ENCODE measurements at regions not wholly inside any gene's neighbourhood (a gene's known extent, or its start where the extent isn't known, plus 50 kb on each side); places are given as distances from the start of the nearest gene placed in this dataset.
"Not testable (repeated sequence)": the region's sequence is repeated elsewhere in the genome, so short reads cannot be mapped to it uniquely, and the experiment has no call there.

DNA sequence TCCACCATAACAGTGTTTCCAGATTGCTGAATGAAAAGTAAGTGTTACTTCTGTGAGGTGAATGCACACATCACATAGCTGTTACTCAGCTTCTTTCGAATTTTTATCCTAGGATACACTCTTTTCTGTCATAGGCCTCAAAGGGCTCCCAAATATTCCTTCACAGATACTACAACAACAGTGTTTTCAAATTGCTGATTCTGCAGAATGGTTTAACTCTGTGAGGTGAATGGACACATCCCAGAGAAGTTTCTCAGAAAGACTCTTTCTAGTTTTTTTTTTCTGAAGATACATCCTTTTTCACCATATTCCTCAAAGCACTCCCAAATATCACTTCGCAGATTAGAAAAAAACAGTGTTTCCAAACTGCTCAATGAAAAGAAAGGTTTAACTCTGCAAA is 221.1 kb downstream of the OR4A5 start:
- peaks cover 32% of the 10 kb centered on the region for H3K9me3 Mint-ChIP-seq
- TF ChIP-seq, protein P1, sequence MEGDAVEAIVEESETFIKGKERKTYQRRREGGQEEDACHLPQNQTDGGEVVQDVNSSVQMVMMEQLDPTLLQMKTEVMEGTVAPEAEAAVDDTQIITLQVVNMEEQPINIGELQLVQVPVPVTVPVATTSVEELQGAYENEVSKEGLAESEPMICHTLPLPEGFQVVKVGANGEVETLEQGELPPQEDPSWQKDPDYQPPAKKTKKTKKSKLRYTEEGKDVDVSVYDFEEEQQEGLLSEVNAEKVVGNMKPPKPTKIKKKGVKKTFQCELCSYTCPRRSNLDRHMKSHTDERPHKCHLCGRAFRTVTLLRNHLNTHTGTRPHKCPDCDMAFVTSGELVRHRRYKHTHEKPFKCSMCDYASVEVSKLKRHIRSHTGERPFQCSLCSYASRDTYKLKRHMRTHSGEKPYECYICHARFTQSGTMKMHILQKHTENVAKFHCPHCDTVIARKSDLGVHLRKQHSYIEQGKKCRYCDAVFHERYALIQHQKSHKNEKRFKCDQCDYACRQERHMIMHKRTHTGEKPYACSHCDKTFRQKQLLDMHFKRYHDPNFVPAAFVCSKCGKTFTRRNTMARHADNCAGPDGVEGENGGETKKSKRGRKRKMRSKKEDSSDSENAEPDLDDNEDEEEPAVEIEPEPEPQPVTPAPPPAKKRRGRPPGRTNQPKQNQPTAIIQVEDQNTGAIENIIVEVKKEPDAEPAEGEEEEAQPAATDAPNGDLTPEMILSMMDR (IDR thresholded peaks at IDR 0.05; ENCODE audit: unreplicated experiment in 3 of 3) = no peak
- H3K27me3 Mint-ChIP-seq (ENCODE audit: low read depth) = no peaks in the 10 kb centered on the region
- no peaks in the 10 kb centered on the region for H3K36me3 Mint-ChIP-seq (ENCODE audit: low read depth)
- no peaks in the 10 kb centered on the region for H3K4me1 Mint-ChIP-seq
- no peak overlapping the region for H3K27ac Mint-ChIP-seq
- H3K4me3 Mint-ChIP-seq = no peak overlapping the region

DNA sequence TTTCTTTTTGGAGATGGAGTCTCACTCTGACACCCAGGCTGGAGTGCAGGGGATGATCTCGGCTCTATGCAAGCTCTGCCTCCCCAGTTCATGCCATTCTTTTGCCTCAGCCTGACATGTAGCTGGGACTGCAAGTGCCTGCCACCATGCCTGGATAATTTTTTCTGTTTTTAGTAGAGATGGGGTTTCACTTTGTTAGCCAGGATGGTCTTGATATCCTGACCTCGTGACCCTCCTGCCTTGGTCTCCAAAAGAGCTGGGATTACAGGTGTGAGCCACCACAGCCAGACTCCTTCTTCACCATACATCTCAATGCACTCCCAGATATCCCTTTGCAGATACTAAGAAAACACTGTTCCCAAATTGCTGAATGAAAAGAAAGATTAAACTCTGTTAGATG is 224.3 kb downstream of the OR4A5 start:
- H3K27me3 Mint-ChIP-seq (ENCODE audit: low read depth) = no peaks in the 10 kb centered on the region
- no peaks in the 10 kb centered on the region for H3K36me3 Mint-ChIP-seq (ENCODE audit: low read depth)
- TF ChIP-seq, protein P1 (IDR thresholded peaks at IDR 0.05; ENCODE audit: unreplicated experiment in 3 of 3) = no peak

DNA sequence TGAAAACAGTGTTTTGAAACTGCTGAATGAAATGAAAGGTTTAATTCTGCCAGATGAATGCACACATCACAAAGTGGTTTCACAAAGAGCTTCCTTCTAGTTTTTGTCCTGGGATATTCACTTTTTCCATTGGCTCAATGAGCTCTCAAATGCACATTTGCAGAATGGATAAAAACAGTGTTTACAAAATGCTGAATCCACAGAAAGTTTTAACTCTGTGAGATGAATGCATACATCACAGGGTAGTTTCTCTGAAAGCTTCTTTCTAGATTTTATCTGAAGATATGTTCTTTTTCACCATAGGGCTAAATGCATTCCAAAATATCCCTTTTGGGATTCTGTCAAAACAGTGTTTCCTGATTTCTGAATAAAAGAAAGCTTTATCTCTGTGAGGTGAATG is 237.6 kb downstream of the OR4A5 start:
- Mint-ChIP-seq H3K4me1 (no peaks in the 10 kb centered on the region), H3K4me3 (no peak overlapping the region), H3K9me3 (peaks cover 18% of the 10 kb centered on the region), H3K27me3 (ENCODE audit: low read depth) (no peaks in the 10 kb centered on the region), H3K27ac (no peak overlapping the region), H3K36me3 (ENCODE audit: low read depth) (no peaks in the 10 kb centered on the region)
- TF ChIP-seq, protein P1 (IDR thresholded peaks at IDR 0.05; ENCODE audit: unreplicated experiment in 3 of 3) = no peak

More for the DNA sequence above, 224.3 kb downstream of the OR4A5 start:
- Mint-ChIP-seq H3K4me3 (no peak overlapping the region), H3K9me3 (peaks cover 35% of the 10 kb centered on the region), H3K4me1 (no peaks in the 10 kb centered on the region), H3K27ac (no peak overlapping the region)

DNA sequence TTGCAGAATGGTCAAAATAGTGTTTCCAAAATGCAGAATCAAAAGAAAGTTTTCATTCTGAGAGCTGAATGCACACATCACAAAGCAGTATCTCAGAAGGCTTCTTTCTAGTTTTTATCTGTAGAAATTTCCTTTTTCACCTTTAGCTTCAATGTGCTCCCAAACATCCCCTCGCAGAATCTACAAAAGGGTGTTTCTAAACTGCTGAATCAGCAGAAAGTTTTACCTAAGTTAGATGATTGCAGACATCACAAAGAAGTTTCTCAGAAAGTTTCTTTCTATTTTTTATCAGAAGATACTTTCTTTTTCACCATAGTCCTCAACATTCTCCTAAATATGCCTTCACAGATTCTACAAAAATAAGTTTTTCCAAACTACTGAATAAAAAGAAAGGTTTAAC is 239.8 kb downstream of the OR4A5 start:
- peaks cover 23% of the 10 kb centered on the region for H3K9me3 Mint-ChIP-seq
- H3K27me3 Mint-ChIP-seq (ENCODE audit: low read depth) = no peaks in the 10 kb centered on the region
- TF ChIP-seq, protein P1 (IDR thresholded peaks at IDR 0.05; ENCODE audit: unreplicated experiment in 3 of 3) = no peak
- H3K4me3 Mint-ChIP-seq = no peak overlapping the region
- H3K4me1 Mint-ChIP-seq = no peaks in the 10 kb centered on the region
- H3K27ac Mint-ChIP-seq = no peak overlapping the region
- H3K36me3 Mint-ChIP-seq (ENCODE audit: low read depth) = no peaks in the 10 kb centered on the region

DNA sequence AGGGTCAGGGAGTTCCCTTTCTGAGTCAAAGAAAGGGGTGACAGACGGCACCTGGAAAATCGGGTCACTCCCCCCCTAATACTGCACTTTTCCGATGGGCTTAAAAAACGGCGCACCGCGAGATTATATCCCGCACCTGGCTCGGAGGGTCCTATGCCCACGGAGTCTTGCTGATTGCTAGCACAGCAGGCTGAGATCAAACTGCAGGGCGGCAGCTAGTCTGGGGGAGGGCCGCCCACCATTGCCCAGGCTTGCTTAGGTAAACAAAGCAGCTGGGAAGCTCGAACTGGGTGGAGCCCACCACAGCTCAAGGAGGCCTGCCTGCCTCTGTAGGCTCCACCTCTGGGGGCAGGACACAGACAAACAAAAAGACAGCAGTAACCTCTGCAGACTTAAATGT is 240.5 kb downstream of the OR4A5 start:
- peaks cover 22% of the 10 kb centered on the region for H3K9me3 Mint-ChIP-seq
- H3K36me3 Mint-ChIP-seq (ENCODE audit: low read depth); H3K27ac Mint-ChIP-seq; H3K4me1 Mint-ChIP-seq; H3K4me3 Mint-ChIP-seq; H3K27me3 Mint-ChIP-seq (ENCODE audit: low read depth): not testable (repeated sequence)

DNA sequence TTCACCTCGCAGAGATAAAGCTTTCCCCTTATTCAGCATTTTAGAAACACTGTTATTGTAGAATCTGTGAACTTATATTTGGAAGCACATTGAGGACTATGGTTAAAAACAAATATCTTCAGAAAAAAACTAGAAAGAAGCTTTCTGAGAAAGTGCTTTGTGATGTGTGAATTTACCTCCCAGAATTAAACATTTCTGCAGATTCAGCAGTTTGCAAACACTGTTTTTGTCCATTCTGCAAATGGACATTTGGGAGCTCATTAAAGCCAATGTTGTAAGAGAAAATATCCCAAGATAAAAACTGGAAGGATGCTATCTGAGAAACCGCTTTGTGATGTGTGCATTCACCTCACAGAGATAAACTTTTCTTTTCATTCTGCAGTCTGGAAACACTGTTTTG is 272.7 kb downstream of the OR4A5 start:
- no peaks in the 10 kb centered on the region for H3K4me1 Mint-ChIP-seq
- no peak overlapping the region for H3K27ac Mint-ChIP-seq

More for the DNA sequence above, 272.7 kb downstream of the OR4A5 start:
- TF ChIP-seq, protein P1 (IDR thresholded peaks at IDR 0.05; ENCODE audit: unreplicated experiment in 3 of 3) = no peak
- peaks cover 32% of the 10 kb centered on the region for H3K9me3 Mint-ChIP-seq
- H3K27me3 Mint-ChIP-seq (ENCODE audit: low read depth) = no peaks in the 10 kb centered on the region
- no peaks in the 10 kb centered on the region for H3K36me3 Mint-ChIP-seq (ENCODE audit: low read depth)
- H3K4me3 Mint-ChIP-seq = no peak overlapping the region
